ENCODE measurements at regions not wholly inside any gene's neighbourhood (a gene's known extent, or its start where the extent isn't known, plus 50 kb on each side); places are given as distances from the start of the nearest gene placed in this dataset.
"Not testable (repeated sequence)": the region's sequence is repeated elsewhere in the genome, so short reads cannot be mapped to it uniquely, and the experiment has no call there.

DNA sequence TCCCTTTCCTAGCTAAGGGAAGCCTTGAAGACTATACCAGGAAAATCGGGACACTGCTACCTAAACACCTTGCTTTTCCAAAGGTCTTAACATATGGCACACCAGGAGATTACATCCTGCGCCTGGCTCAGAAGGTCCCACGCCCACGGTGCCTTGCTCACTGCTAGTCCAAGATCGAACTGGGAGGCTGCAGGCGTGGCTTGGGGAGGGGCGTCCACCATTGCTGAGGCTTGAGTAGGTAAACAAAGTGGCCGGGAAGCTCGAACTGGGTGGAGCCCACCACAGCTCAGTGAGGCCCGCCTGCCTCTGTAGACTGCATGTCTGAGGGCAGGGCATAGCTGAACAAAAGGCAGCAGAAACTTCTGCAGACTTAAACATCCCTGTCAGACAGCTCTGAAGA lies 459.7 kb upstream of the EYS start:
- not testable (repeated sequence) for DNase-seq

GRCh38 chr6:66161546-66162108 lies 454.6 kb upstream of the EYS start:
- DNase-seq, result no peak

GRCh38 chr6:66159937-66160336 lies 452.9 kb upstream of the EYS start:
- DNase-seq, result no peak

- no peak for DNase-seq
These were observed 446.2 kb upstream of the EYS start for GRCh38 chr6:66153247-66153646.

- DNase-seq, result no peak
These were observed 442.1 kb upstream of the EYS start for GRCh38 chr6:66149132-66149531.

GRCh38 chr6:66145867-66146266 lies 438.8 kb upstream of the EYS start:
- DNase-seq, result no peak

DNA sequence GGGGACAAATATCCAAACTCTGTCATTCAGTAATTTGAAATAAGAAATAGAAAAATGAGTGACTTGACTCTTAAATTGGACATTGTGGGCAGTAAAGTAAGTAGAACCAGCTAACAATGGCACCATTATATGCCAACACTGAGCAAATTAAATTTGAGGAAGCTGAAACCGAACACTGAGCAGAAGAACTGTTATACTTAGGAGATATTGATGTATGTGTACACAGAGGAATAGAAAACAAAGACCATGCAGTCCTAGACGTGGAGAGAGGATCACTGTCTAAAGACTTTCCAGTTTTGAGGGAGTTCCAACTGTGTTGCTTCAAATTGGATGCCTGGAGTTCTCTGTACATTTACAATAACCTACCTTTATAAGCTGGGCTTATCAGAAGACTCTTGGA lies 427.0 kb upstream of the EYS start:
- DNase-seq, result no peak

DNA sequence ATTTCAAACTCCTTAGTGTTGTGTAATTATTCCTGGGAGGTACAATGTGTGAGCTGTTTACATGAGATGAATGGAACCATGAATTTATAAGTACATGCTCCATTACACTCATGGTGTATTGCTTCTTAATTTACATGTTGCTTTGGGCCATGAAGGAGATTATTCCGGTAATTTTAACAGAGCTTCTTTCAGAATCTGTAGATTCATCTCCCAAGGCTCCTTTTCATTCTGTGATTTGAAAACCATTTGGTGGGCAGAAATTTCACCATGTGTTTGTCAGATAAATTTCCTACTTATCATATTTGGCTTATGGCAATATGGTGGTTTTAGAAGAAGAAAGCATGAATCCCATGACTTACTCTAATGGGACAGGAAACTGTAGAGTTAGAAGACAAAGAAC lies 421.6 kb upstream of the EYS start:
- DNase-seq, result peak; percentile 2

GRCh38 chr6:66128243-66128642 lies 421.2 kb upstream of the EYS start:
- no peak for DNase-seq

DNA sequence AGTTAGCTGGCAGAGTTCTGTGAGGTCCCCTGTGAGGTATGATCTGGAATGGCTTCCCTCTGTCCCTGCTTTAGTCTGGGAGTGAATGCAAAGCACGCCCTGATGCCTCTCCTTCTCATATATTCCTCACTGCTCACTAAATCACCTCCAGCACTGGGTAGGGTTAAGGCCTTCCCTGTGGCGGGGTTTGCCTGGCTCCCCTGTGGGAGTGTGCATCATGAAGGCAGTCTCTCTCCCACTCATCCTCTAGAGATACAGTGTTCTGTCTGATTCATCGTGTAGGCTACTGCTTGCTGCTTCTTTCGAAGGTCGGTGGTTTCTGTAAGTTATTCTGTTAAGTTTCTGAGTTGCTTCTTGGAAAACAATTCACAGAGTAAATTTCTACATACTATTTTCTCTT lies 420.0 kb upstream of the EYS start:
- DNase-seq, result no peak

DNA sequence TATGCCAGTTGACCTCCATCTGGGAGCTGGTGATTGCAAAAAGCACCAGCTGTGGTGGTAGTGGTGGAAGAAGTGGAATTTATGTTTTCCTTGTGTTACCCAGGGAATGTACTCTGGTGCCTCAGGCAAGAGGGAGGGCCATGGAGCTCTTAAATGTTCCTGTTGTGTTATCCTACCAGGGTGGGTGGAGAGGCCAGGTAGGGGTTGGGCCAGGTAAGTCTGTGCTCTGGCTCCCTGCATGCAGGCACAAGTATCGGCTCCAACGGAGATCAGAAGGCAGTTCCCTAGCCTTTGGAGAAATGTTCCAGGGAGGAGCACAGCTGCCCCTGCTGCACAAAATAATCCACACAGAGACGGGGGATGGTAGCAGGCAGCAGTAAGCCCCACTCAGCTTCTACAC lies 419.3 kb upstream of the EYS start:
- DNase-seq, result no peak

DNA sequence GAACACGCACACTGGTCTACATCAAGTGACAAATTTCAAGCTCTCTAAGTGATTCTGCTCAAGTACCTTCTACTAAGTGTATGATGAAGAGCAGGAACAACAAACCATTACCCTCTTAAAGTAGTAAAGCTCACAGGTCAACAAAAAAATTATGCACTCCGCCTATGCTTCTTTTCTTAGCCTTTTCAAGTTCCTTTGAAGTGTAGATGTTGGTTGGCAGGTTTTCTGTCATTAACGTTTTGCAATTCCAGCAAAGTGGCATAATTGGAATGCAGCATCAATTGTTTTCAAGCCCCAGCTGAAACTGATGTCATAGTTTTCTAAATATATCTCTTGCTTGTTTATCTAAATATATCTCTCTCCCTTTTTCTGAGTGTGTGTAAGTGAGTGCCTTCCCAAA lies 396.9 kb upstream of the EYS start:
- DNase-seq, result peak; percentile 41

DNA sequence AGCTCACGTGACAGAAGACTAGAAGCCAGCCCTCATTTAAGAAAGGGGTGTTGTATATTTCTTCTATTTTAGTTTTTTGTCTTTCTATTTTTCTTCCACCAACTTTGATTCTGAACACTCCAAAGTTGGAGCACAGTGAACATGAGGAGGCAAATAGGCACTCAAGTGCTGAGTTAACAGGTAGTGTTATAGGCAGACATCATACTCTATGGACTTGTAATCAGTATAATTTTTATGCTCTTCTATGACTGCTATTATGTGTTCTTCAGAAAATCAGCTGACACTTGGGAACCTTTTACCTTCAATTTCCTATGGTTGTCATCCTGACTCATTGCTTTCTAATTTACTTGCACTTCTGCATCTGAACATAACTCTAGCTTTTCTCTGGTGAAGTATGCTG lies 396.3 kb upstream of the EYS start:
- no peak for DNase-seq

DNA sequence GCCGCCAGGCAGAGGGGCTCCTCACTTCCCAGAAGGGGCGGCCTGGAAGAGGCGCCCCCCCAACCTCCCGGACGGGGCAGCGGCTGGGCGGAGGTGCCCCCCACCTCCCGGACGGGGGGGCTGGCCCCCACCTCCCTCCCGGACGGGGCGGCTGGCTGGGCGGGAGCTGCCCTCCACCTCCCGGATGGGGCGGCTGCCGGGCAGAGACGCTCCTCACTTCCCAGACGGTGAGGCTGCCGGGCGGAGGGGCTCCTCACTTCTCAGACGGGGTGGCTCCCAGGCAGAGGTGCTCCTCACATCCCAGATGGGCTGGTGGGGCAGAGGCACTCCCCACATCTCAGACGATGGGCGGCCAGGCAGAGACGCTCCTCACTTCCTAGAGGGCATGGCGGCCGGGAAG lies 389.7 kb upstream of the EYS start:
- DNase-seq, result no peak

- DNase-seq, result no peak
These were observed 387.6 kb upstream of the EYS start for GRCh38 chr6:66094615-66095014.

DNA sequence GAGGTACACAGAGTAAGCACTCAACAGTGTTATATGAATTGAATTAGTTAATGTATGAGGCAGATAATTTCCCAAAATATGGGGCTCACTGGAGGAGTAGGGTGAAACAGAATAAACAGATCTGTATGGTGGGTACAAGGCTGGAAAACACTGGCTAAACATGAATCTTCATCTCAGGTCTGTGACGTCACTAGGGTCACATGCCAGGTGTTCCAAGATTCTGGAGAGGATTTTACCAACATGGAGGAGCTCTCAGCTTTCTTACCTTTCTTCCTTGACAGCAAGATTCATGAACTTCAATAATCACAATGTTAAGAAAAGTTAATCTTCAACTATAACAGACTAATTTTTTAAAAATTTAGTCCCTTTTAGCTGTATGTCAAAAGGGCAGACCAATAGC lies 385.3 kb upstream of the EYS start:
- DNase-seq, result not testable (repeated sequence)

- no peak for DNase-seq
These were observed 379.5 kb upstream of the EYS start for GRCh38 chr6:66086532-66086931.

DNA sequence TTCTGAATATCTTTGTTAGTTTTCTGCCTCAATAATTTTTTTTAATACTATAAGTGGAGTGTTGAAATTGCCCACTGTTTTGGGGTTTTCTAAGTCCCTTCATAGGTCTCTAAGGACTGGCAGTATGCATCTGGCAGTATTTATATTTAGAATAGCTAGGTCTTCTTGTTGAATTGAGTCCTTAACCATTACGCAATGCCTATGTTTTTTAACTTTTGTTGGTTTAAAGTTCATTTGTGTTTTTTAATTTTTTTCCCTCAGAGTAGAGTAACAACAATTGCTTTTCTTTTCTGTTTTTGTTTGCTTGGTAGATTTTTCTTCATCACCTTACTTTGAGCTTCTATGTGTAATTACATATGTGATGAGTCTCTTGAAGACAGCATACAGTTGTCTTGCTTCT lies 375.9 kb upstream of the EYS start:
- DNase-seq, result no peak

DNA sequence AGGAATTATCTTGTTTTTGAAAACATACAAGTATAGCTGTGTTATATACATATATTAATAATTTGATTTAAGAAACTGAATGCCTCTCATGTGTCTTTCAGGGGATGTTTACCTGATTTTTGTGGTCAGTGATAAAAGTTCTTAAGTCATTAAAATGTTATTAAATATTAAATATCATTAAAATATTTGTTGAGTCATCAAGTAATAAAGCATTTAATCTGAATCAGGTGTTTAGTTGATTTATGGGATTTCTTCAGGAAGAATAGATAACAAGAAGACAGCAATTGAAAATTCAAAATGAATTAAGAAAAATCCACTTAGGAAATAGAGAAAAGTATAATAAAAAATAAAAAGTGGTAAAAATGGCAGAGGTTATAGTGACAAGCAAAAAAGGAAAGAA lies 361.9 kb upstream of the EYS start:
- no peak for DNase-seq

- no peak for DNase-seq
These were observed 361.0 kb upstream of the EYS start for GRCh38 chr6:66068033-66068432.

- no peak for DNase-seq
These were observed 358.3 kb upstream of the EYS start for GRCh38 chr6:66065313-66065712.

- no peak for DNase-seq
These were observed 350.0 kb upstream of the EYS start for GRCh38 chr6:66057034-66057433.

GRCh38 chr6:66054967-66055366 lies 347.9 kb upstream of the EYS start:
- no peak for DNase-seq

DNA sequence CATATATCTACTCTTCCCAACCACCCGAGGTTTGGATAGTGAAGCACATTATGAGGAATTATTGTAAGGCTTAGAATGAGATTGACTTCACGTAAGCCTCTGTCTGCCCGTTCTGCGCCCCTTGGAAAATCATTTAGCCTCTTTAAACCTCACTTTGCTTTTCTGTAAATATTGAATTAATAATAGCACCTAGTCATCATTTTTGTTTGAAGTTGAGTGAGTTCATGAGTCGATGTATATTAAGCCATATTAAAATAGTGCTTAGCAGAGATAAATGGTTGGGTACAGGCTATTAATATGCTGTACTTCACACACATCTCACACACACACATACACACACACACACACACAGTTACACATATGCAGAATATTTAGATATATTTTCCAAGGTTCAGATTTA lies 344.8 kb upstream of the EYS start:
- DNase-seq, result no peak

GRCh38 chr6:66048684-66049474 lies 341.9 kb upstream of the EYS start:
- no peak for DNase-seq
